HL-60 (cell line): ENCODE measurements at regions not wholly inside any gene's neighbourhood (a gene's known extent, or its start where the extent isn't known, plus 50 kb on each side); places are given as distances from the start of the nearest gene placed in this dataset.

Experiments
- CTCF ChIP-seq: IDR thresholded peaks from one replicate; pipeline ENCODE4 v1.5.1; 2011; ENCODE audit warnings: low read length, control low read depth, inconsistent platforms; ENCODE audit not compliant: insufficient read depth
- GABPA ChIP-seq: IDR thresholded peaks from 2 replicates; pipeline ENCODE4 v1.6.1; 2012; ENCODE audit warnings: low read depth
- POLR2AphosphoS5 ChIP-seq: IDR thresholded peaks from 2 replicates; pipeline ENCODE4 v1.6.1; 2012; ENCODE audit warnings: low read depth
- REST ChIP-seq: IDR thresholded peaks from 2 replicates; pipeline ENCODE4 v1.6.1; 2012; ENCODE audit warnings: low read depth; ENCODE audit not compliant: insufficient replicate concordance

GRCh38 chr11:24247846-24248245, 249.0 kb upstream of the LUZP2 start:
- no peak for TF ChIP-seq CTCF
- no peak for TF ChIP-seq POLR2AphosphoS5
- TF ChIP-seq REST, result no peak
- no peak for TF ChIP-seq GABPA
